ENCODE measurements at regions not wholly inside any gene's neighbourhood (a gene's known extent, or its start where the extent isn't known, plus 50 kb on each side); places are given as distances from the start of the nearest gene placed in this dataset.

- TF ChIP-seq CTCF (conservative IDR thresholded peaks at IDR 0.05; ENCODE audit: low read depth, low read length) (no peak), EZH2 (IDR thresholded peaks at IDR 0.05; ENCODE audit: borderline replicate concordance, low read depth, low read length, poor library complexity, severe bottlenecking) (no peak)
Measured at GRCh38 chr7:133185512-133185911, 67.4 kb upstream of the EXOC4 start.

Measured in A673 (cell line).